ENCODE measurements at regions not wholly inside any gene's neighbourhood (a gene's known extent, or its start where the extent isn't known, plus 50 kb on each side); places are given as distances from the start of the nearest gene placed in this dataset.
"Not testable (repeated sequence)": the region's sequence is repeated elsewhere in the genome, so short reads cannot be mapped to it uniquely, and the experiment has no call there.

DNA sequence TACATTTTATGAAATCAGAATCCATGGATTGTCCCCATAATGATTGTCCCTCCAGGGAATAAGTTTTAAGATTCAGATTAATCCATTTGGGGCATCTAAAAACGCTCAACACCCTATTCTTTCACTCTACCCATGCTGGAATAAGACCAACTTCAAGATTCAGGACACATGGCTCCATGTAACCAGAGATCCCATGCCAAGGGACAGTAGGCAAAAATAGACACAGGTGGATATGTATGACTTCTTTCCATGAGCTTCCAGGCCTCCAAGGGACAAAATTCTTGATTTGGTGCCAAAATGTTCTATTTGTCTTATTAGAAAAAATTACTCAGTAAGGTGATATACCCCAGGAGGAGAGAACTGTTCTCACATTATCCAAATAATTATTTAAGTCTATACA, 178.8 kb downstream of the NRIP1 start:
- H4K20me1 ChIP-seq (ENCODE audit: insufficient read depth), result no peaks in the 10 kb centered on the region
- no peak overlapping the region for H3K27ac ChIP-seq
- no peak overlapping the region for H3K4me3 ChIP-seq (IDR thresholded peaks at IDR 0.05; ENCODE audit: insufficient read depth, low read depth, low read length)
- no peaks in the 10 kb centered on the region for H3K36me3 ChIP-seq (ENCODE audit: insufficient read depth)
- no peaks in the 10 kb centered on the region for H3K4me1 ChIP-seq (ENCODE audit: low read depth, poor library complexity, severe bottlenecking)
- no peak overlapping the region for H3K4me2 ChIP-seq
- H3K79me2 ChIP-seq (ENCODE audit: insufficient read depth, low read depth), result no peaks in the 10 kb centered on the region
- H2AFZ ChIP-seq (ENCODE audit: low read depth), result no peak overlapping the region
- no peaks in the 10 kb centered on the region for H3K27me3 ChIP-seq (ENCODE audit: insufficient read depth, low read depth)
- TF ChIP-seq, protein P1, sequence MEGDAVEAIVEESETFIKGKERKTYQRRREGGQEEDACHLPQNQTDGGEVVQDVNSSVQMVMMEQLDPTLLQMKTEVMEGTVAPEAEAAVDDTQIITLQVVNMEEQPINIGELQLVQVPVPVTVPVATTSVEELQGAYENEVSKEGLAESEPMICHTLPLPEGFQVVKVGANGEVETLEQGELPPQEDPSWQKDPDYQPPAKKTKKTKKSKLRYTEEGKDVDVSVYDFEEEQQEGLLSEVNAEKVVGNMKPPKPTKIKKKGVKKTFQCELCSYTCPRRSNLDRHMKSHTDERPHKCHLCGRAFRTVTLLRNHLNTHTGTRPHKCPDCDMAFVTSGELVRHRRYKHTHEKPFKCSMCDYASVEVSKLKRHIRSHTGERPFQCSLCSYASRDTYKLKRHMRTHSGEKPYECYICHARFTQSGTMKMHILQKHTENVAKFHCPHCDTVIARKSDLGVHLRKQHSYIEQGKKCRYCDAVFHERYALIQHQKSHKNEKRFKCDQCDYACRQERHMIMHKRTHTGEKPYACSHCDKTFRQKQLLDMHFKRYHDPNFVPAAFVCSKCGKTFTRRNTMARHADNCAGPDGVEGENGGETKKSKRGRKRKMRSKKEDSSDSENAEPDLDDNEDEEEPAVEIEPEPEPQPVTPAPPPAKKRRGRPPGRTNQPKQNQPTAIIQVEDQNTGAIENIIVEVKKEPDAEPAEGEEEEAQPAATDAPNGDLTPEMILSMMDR (conservative IDR thresholded peaks at IDR 0.05; ENCODE audit: low read depth, low read length), result no peak
- H3K9ac ChIP-seq, result no peak overlapping the region

DNA sequence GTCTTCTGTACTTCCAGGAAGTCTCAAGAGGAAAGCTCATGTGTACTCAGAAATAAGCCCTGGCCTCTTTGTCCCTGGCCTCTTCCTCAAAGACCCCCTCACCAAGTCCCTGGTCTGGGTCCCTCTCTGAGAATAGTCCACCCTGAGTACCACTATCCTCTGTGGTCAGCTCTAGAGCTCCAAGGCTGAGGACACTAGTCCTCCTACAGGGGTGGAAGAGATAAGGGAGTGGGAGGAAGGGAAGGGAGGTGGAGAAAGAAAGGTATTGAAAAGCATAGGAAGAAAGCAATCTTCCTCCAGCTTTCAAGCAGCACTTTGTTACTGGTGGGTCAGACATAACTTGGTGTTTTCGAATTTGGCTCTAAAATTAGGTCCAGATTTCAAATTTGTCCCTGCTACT, 181.4 kb downstream of the NRIP1 start:
- TF ChIP-seq, protein P1 (conservative IDR thresholded peaks at IDR 0.05; ENCODE audit: low read depth, low read length), result no peak
- no peak overlapping the region for H3K4me3 ChIP-seq (IDR thresholded peaks at IDR 0.05; ENCODE audit: insufficient read depth, low read depth, low read length)
- H2AFZ ChIP-seq (ENCODE audit: low read depth), result no peak overlapping the region
- H3K9ac ChIP-seq, result no peak overlapping the region
- no peak overlapping the region for H3K4me2 ChIP-seq
- no peaks in the 10 kb centered on the region for H3K4me1 ChIP-seq (ENCODE audit: low read depth, poor library complexity, severe bottlenecking)
- no peaks in the 10 kb centered on the region for H3K27me3 ChIP-seq (ENCODE audit: insufficient read depth, low read depth)
- no peaks in the 10 kb centered on the region for H4K20me1 ChIP-seq (ENCODE audit: insufficient read depth)
- no peaks in the 10 kb centered on the region for H3K36me3 ChIP-seq (ENCODE audit: insufficient read depth)
- no peaks in the 10 kb centered on the region for H3K79me2 ChIP-seq (ENCODE audit: insufficient read depth, low read depth)
- H3K27ac ChIP-seq, result no peak overlapping the region

DNA sequence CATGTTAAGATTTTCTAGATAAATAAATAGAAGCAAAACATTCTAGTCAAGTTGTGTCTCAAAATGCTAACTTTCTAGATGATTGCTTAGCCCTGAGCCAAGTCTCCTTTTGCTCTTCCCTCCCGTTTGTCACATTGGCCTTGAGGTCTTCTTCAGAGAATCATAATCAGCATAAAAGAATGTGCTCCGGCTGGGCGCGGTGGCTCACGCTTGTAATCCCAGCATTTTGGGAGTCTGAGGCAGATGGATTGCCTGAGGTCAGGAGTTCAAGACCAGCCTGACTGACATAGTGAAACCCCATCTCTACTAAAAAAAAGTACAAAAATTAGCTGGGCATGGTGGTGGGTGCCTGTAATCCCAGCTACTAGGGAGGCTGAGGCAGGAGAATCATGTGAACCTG, 182.3 kb downstream of the NRIP1 start:
- not testable (repeated sequence) for H3K4me3 ChIP-seq (IDR thresholded peaks at IDR 0.05; ENCODE audit: insufficient read depth, low read depth, low read length); H3K4me1 ChIP-seq (ENCODE audit: low read depth, poor library complexity, severe bottlenecking); H3K4me2 ChIP-seq; H4K20me1 ChIP-seq (ENCODE audit: insufficient read depth); H3K36me3 ChIP-seq (ENCODE audit: insufficient read depth); H3K27ac ChIP-seq; H2AFZ ChIP-seq (ENCODE audit: low read depth); H3K27me3 ChIP-seq (ENCODE audit: insufficient read depth, low read depth); H3K79me2 ChIP-seq (ENCODE audit: insufficient read depth, low read depth); H3K9ac ChIP-seq

DNA sequence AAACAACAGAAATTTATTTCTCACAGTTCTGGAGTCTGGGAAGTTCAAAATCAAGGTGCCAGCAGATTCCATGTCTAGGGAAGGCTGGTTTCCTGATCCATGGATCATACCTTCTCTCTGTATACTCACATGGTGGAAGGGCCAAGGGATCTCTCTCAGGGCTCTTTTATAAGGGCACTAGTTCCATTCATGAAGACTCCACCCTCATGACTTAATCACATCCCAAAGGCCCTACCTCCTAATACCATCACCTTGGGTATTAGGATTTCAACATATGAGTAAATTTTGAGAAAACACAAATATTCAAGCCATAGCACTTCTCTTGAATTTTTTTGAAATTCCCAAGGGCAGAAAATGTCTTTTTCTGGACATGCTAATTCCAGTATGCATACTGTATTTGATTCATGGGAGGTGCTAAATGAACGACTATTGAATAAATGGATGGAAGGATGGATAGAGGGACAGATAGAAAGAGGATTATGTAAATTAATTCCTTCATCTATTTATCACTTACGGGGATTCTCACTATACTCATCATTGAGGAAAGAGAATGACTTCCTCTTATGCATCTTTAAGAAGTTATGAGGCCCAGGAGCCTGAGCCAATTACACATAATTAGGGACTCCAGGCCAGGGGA, 182.8 kb downstream of the NRIP1 start:
- Histone ChIP-seq H3K4me2 (no peak overlapping the region), H3K4me3 (IDR thresholded peaks at IDR 0.05; ENCODE audit: insufficient read depth, low read depth, low read length) (no peak overlapping the region), H3K36me3 (ENCODE audit: insufficient read depth) (no peaks in the 10 kb centered on the region), H3K27me3 (ENCODE audit: insufficient read depth, low read depth) (no peaks in the 10 kb centered on the region), H4K20me1 (ENCODE audit: insufficient read depth) (no peaks in the 10 kb centered on the region), H3K4me1 (ENCODE audit: low read depth, poor library complexity, severe bottlenecking) (no peaks in the 10 kb centered on the region), H2AFZ (ENCODE audit: low read depth) (no peak overlapping the region), H3K27ac (no peak overlapping the region), H3K79me2 (ENCODE audit: insufficient read depth, low read depth) (no peaks in the 10 kb centered on the region), H3K9ac (no peak overlapping the region)
- TF ChIP-seq, protein P1 (conservative IDR thresholded peaks at IDR 0.05; ENCODE audit: low read depth, low read length), result no peak

DNA sequence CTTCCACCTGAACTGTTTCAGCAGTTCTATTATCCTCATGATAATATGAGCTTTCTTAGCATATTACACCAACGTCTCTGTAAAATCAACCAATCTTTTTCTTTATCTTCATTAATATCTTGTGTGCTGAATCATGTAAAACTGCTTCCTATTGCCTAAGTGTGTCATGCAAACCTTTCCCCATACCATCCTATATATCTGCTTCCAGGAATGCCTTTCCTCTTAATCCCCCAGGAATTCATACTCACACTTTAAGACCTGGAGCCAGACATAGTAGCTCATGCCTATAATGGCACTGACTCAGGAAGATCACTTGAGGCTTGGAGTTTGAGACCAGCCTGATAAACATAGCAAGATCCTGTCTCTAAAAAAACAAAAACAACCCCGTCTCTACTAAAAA, 183.9 kb downstream of the NRIP1 start:
- Histone ChIP-seq H3K79me2 (ENCODE audit: insufficient read depth, low read depth) (no peaks in the 10 kb centered on the region), H4K20me1 (ENCODE audit: insufficient read depth) (no peaks in the 10 kb centered on the region), H3K27ac (no peak overlapping the region), H3K27me3 (ENCODE audit: insufficient read depth, low read depth) (no peaks in the 10 kb centered on the region), H3K4me1 (ENCODE audit: low read depth, poor library complexity, severe bottlenecking) (no peaks in the 10 kb centered on the region), H2AFZ (ENCODE audit: low read depth) (no peak overlapping the region), H3K4me3 (IDR thresholded peaks at IDR 0.05; ENCODE audit: insufficient read depth, low read depth, low read length) (no peak overlapping the region), H3K4me2 (no peak overlapping the region), H3K9ac (no peak overlapping the region), H3K36me3 (ENCODE audit: insufficient read depth) (no peaks in the 10 kb centered on the region)
- TF ChIP-seq, protein P1 (conservative IDR thresholded peaks at IDR 0.05; ENCODE audit: low read depth, low read length), result no peak
